ENCODE measurements at regions not wholly inside any gene's neighbourhood (a gene's known extent, or its start where the extent isn't known, plus 50 kb on each side); places are given as distances from the start of the nearest gene placed in this dataset.

DNA sequence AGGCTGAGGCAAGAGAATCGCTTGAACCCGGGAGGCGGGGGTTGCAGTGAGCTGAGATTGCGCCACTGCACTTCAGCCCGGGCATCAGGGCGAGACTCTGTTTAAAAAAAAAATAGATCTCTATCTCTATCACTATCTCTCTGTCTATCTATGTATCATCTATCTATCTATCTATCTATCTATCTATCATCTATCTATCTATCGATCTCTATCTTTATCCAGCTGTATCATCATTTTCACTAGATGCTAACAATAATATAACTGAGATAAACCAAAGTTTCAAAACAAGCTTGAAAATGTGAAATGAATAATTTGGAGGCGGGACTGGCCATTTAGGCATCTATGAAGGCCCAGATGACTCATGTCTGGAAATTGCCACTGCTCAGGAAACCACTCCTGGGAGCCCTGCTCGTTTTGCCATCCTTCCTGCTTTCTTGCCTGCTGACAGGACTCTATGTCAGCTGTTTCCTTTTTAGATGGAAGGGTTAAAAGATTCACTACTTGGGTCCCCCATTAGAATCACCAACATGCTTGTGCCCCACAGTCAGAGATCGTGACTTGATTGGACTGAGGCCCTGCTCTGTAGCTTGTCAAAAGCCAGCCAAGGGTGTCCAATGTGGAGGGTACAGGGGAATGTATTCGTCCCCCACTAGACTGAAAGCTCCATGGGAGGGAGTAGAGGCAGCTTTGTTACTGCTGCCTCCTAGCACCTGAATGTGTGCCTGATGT lies 61.7 kb downstream of the UTRN start:
- TF ChIP-seq, protein P1, sequence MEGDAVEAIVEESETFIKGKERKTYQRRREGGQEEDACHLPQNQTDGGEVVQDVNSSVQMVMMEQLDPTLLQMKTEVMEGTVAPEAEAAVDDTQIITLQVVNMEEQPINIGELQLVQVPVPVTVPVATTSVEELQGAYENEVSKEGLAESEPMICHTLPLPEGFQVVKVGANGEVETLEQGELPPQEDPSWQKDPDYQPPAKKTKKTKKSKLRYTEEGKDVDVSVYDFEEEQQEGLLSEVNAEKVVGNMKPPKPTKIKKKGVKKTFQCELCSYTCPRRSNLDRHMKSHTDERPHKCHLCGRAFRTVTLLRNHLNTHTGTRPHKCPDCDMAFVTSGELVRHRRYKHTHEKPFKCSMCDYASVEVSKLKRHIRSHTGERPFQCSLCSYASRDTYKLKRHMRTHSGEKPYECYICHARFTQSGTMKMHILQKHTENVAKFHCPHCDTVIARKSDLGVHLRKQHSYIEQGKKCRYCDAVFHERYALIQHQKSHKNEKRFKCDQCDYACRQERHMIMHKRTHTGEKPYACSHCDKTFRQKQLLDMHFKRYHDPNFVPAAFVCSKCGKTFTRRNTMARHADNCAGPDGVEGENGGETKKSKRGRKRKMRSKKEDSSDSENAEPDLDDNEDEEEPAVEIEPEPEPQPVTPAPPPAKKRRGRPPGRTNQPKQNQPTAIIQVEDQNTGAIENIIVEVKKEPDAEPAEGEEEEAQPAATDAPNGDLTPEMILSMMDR (conservative IDR thresholded peaks at IDR 0.05), result no peak
- TF ChIP-seq ZFX (IDR thresholded peaks at IDR 0.05), result no peak

Data from C4-2B (cell line).